Smooth muscle cell (in vitro differentiated cells): ENCODE measurements at regions not wholly inside any gene's neighbourhood (a gene's known extent, or its start where the extent isn't known, plus 50 kb on each side); places are given as distances from the start of the nearest gene placed in this dataset.

Experiments used
- DNase-seq: peaks from one replicate; lab custom pipeline; 2025; ENCODE audit not compliant: unreplicated experiment; lab: John Stamatoyannopoulos, UW
- H2AFZ ChIP-seq: fragments of 200-600 bp; sonication (generic); 2 replicates; pipeline ENCODE4 v1.6.0; 2016; ENCODE audit warnings: antibody characterized with exemption, low read depth, mild to moderate bottlenecking
- H3F3A ChIP-seq: fragments of 200-600 bp; sonication (generic); 2 replicates; pipeline ENCODE4 v1.6.0; 2017; ENCODE audit warnings: antibody characterized with exemption, low read depth
- H3K27ac ChIP-seq: fragments of 200-600 bp; sonication (generic); 2 replicates; pipeline ENCODE4 v1.5.1; 2016; ENCODE audit warnings: low read depth, mild to moderate bottlenecking
- H3K27me3 ChIP-seq: fragments of 200-600 bp; sonication (generic); 2 replicates; pipeline ENCODE4 v1.6.1; 2016; ENCODE audit warnings: low read depth, mild to moderate bottlenecking
- H3K36me3 ChIP-seq: fragments of 200-600 bp; sonication (generic); 2 replicates; pipeline ENCODE4 v1.5.1; 2016; ENCODE audit warnings: low read depth
- H3K4me1 ChIP-seq: fragments of 200-600 bp; sonication (generic); 2 replicates; pipeline ENCODE4 v1.5.1; 2016; ENCODE audit warnings: low read depth
- H3K4me2 ChIP-seq: fragments of 200-600 bp; sonication (generic); 2 replicates; pipeline ENCODE4 v1.6.0; 2016; ENCODE audit warnings: mild to moderate bottlenecking
- H3K4me3 ChIP-seq: fragments of 200-600 bp; sonication (generic); 2 replicates; pipeline ENCODE4 v1.5.1; 2016; ENCODE audit warnings: mild to moderate bottlenecking
- H3K79me2 ChIP-seq: fragments of 200-600 bp; sonication (generic); 2 replicates; pipeline ENCODE4 v1.6.0; 2016; ENCODE audit warnings: low read depth, mild to moderate bottlenecking
- H3K9ac ChIP-seq: fragments of 200-600 bp; sonication (generic); 2 replicates; pipeline ENCODE4 v1.6.0; 2016; ENCODE audit warnings: low read depth
- H3K9me3 ChIP-seq: fragments of 200-600 bp; sonication (generic); replicated peaks from 2 replicates; pipeline ENCODE4 v1.5.1; 2016; ENCODE audit warnings: low read depth
- H4K20me1 ChIP-seq: fragments of 200-600 bp; sonication (generic); 2 replicates; pipeline ENCODE4 v1.6.0; 2016; ENCODE audit warnings: low read depth
- WGBS: methylation state at CpG from one replicate; pipeline ENCODE4 v1.1.7; 2016; ENCODE audit warnings: low lambda C conversion rate; 5-methylcytosine and 5-hydroxymethylcytosine counted together
- TF ChIP-seq, protein P1 (sequence below): fragments of 200-600 bp; sonication (generic); IDR thresholded peaks from 2 replicates; pipeline ENCODE4 v1.5.1; 2017; ENCODE audit warnings: borderline replicate concordance, mild to moderate bottlenecking, antibody characterized with exemption; ENCODE audit not compliant: insufficient read depth, poor library complexity, severe bottlenecking

DNA sequence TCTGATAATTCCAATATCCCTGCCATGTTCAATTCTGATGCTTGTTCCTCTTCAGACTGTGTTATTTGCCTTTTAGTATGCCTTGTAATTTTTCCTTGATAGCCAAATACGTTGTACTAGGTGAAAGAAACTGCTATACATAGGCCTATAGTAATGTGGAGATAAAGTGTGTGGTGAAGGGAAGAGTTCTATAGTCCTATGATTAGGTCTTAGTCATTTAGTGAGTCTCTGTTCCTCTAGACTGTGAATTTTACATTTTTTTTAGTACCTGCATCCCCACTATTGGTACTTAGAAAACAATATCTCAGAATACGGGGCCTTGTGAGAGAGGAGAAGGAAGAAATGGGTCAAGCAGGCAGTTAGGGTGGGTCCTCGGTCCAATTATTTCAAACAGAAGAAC is 59.6 kb upstream of the SEMA3E start:
- Histone ChIP-seq H3K27me3 (no peaks in the 10 kb centered on the region), H3K9me3 (no peaks in the 10 kb centered on the region), H2AFZ (no peak overlapping the region), H3K79me2 (no peaks in the 10 kb centered on the region), H3F3A (no peaks in the 10 kb centered on the region), H3K4me1 (no peaks in the 10 kb centered on the region), H3K27ac (no peak overlapping the region), H3K4me2 (no peak overlapping the region), H4K20me1 (no peaks in the 10 kb centered on the region), H3K36me3 (no peaks in the 10 kb centered on the region), H3K4me3 (no peak overlapping the region), H3K9ac (no peak overlapping the region)
- 98% methylated on average over 3 of the region's 3 CpGs for WGBS
- no peak for DNase-seq
- TF ChIP-seq, protein P1, sequence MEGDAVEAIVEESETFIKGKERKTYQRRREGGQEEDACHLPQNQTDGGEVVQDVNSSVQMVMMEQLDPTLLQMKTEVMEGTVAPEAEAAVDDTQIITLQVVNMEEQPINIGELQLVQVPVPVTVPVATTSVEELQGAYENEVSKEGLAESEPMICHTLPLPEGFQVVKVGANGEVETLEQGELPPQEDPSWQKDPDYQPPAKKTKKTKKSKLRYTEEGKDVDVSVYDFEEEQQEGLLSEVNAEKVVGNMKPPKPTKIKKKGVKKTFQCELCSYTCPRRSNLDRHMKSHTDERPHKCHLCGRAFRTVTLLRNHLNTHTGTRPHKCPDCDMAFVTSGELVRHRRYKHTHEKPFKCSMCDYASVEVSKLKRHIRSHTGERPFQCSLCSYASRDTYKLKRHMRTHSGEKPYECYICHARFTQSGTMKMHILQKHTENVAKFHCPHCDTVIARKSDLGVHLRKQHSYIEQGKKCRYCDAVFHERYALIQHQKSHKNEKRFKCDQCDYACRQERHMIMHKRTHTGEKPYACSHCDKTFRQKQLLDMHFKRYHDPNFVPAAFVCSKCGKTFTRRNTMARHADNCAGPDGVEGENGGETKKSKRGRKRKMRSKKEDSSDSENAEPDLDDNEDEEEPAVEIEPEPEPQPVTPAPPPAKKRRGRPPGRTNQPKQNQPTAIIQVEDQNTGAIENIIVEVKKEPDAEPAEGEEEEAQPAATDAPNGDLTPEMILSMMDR, result no peak

DNA sequence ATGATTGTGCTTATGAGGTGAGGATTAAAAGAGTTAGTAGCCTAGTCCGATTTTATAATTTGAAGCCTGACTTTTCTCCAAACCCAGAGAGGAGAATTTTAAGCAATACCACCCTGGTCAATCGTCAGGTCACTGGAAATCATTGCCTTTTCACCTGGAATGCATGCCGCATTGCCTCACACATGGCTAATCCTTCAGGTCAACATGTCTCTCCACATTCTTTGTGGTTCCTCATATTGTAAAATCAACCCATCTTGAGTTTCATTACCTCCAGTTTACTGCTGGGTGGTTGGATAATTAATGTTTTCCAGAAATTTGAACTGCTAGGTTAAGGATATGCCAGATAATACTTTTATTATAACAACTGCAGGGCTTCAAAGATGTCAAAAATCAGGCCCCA is 55.6 kb upstream of the SEMA3E start:
- H2AFZ ChIP-seq, result no peak overlapping the region
- no peak overlapping the region for H3K9ac ChIP-seq
- no peaks in the 10 kb centered on the region for H3F3A ChIP-seq
- H3K4me1 ChIP-seq, result no peaks in the 10 kb centered on the region
- no peaks in the 10 kb centered on the region for H3K27me3 ChIP-seq
- no peak overlapping the region for H3K4me2 ChIP-seq
- H3K79me2 ChIP-seq, result no peaks in the 10 kb centered on the region
- no peaks in the 10 kb centered on the region for H4K20me1 ChIP-seq
- TF ChIP-seq, protein P1, result no peak
- no peaks in the 10 kb centered on the region for H3K36me3 ChIP-seq
- no peak overlapping the region for H3K27ac ChIP-seq
- no peak for DNase-seq
- no peaks in the 10 kb centered on the region for H3K9me3 ChIP-seq
- WGBS, result 75% methylated on average over 3 of the region's 3 CpGs
- H3K4me3 ChIP-seq, result no peak overlapping the region

DNA sequence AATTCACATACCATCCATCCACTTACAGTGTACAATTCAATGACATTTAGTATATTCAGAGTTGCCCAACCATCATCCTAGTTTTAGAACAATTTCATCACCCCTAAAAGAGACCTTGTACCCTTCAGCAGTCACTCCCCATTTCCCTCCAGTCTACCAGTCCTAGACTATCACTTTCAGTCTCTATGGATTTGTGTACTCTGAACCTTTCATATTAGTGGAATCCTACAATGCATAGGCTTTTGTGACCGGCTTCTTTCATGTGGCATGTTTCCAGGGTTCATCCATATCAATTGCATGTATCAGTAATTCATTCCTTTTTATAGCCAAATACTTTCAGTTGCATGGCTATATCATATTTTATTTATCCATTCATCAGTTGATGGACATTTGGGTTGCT is 53.5 kb upstream of the SEMA3E start:
- Histone ChIP-seq H3K27ac (no peak overlapping the region), H3K4me1 (peaks cover 4% of the 10 kb centered on the region), H3K9ac (no peak overlapping the region), H3K36me3 (no peaks in the 10 kb centered on the region), H3K9me3 (no peaks in the 10 kb centered on the region), H3K4me3 (no peak overlapping the region), H3K79me2 (no peaks in the 10 kb centered on the region), H3K27me3 (no peaks in the 10 kb centered on the region), H3F3A (no peaks in the 10 kb centered on the region), H3K4me2 (no peak overlapping the region), H2AFZ (no peak overlapping the region), H4K20me1 (no peaks in the 10 kb centered on the region)
- 100% methylated on average over 1 of the region's 1 CpG for WGBS
- TF ChIP-seq, protein P1, result no peak
- DNase-seq, result no peak

DNA sequence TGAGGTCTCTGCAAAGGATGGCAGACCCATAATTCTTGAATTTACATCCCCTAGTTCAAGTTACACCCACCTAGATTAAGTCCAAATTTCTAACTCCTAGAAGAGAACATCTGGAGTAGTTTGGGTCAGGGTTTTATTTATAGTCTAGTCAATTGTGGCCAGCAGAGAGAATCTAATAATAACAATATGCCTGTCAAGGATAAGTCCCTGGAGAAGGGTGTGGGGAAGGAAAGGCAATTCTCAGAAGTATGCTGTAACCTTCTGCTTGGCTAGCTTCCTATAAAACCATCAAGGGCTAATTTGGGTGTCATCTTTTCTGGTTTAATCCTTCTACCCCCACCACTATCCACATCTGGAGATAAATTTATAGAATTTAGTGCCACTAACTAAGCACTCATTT is 52.8 kb upstream of the SEMA3E start:
- Histone ChIP-seq H3K27me3 (no peaks in the 10 kb centered on the region), H3K9ac (no peak overlapping the region), H3K36me3 (no peaks in the 10 kb centered on the region), H3K79me2 (no peaks in the 10 kb centered on the region), H3K4me2 (no peak overlapping the region), H3K4me1 (peaks cover 5% of the 10 kb centered on the region), H3K4me3 (no peak overlapping the region), H3F3A (no peaks in the 10 kb centered on the region), H3K9me3 (no peaks in the 10 kb centered on the region), H2AFZ (no peak overlapping the region), H4K20me1 (no peaks in the 10 kb centered on the region), H3K27ac (no peak overlapping the region)
- DNase-seq, result no peak
- TF ChIP-seq, protein P1, result no peak
